ENCODE measurements at regions not wholly inside any gene's neighbourhood (a gene's known extent, or its start where the extent isn't known, plus 50 kb on each side); places are given as distances from the start of the nearest gene placed in this dataset.

DNA sequence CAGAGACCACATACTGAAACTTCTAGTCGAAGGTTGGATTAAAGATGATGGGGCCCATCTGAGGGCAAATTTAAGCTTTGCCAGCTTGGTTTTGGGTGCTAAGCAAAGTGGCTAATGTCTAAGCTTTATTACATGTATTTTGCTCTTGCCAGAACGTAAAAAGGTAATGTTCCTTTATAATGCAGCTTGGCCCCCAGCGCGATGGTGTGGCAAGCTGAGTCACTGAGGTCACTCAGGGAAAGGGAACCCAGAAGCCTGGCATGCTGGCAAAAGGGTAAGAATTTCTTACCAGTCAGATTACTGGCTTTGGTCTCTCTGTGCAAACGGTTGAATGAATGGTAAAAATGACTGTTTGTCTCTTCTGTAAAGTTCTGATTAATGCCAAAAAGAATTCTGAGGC is 158.3 kb upstream of the KCND2 start:
- TF ChIP-seq, protein P1, sequence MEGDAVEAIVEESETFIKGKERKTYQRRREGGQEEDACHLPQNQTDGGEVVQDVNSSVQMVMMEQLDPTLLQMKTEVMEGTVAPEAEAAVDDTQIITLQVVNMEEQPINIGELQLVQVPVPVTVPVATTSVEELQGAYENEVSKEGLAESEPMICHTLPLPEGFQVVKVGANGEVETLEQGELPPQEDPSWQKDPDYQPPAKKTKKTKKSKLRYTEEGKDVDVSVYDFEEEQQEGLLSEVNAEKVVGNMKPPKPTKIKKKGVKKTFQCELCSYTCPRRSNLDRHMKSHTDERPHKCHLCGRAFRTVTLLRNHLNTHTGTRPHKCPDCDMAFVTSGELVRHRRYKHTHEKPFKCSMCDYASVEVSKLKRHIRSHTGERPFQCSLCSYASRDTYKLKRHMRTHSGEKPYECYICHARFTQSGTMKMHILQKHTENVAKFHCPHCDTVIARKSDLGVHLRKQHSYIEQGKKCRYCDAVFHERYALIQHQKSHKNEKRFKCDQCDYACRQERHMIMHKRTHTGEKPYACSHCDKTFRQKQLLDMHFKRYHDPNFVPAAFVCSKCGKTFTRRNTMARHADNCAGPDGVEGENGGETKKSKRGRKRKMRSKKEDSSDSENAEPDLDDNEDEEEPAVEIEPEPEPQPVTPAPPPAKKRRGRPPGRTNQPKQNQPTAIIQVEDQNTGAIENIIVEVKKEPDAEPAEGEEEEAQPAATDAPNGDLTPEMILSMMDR (IDR thresholded peaks at IDR 0.05; ENCODE audit: insufficient read depth, low read depth, low read length) = no peak
- no peak for TF ChIP-seq EZH2 (IDR thresholded peaks at IDR 0.05; ENCODE audit: insufficient read depth, low read length)

Measured in astrocyte (in vitro differentiated cells and primary cell).